ENCODE measurements at regions not wholly inside any gene's neighbourhood (a gene's known extent, or its start where the extent isn't known, plus 50 kb on each side); places are given as distances from the start of the nearest gene placed in this dataset.
"Not testable (repeated sequence)": the region's sequence is repeated elsewhere in the genome, so short reads cannot be mapped to it uniquely, and the experiment has no call there.

DNA sequence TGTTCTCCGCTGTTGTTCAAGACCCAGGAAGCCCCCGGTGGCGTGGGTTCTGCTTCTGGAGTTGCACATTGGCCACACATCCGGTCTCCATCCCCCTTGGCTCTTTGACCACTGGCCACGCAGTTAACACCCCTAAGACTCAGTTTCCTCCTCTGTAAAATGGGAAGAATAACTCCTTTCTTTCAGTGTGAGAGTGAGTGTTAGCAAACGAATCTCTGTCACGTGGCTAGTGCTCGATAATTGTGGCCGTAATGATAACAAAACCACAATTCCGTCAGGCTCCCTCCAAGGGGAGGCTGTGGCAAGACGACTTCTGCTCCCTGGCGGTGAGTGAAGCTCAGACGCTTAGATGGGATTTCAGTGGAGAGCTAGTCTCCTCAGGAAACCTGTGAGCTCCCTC is 315.2 kb upstream of the B3GAT1 start:
- Histone ChIP-seq H3K27me3 (ENCODE audit: control insufficient read depth in 5 of 5, insufficient read depth in 4 of 5, low read length in 5 of 5) (peaks cover 24 to 37% (median 30%) of the 10 kb centered on the region in 5 donors), H3K9ac (ENCODE audit: low read length in 5 of 5) (no peak overlapping the region)

DNA sequence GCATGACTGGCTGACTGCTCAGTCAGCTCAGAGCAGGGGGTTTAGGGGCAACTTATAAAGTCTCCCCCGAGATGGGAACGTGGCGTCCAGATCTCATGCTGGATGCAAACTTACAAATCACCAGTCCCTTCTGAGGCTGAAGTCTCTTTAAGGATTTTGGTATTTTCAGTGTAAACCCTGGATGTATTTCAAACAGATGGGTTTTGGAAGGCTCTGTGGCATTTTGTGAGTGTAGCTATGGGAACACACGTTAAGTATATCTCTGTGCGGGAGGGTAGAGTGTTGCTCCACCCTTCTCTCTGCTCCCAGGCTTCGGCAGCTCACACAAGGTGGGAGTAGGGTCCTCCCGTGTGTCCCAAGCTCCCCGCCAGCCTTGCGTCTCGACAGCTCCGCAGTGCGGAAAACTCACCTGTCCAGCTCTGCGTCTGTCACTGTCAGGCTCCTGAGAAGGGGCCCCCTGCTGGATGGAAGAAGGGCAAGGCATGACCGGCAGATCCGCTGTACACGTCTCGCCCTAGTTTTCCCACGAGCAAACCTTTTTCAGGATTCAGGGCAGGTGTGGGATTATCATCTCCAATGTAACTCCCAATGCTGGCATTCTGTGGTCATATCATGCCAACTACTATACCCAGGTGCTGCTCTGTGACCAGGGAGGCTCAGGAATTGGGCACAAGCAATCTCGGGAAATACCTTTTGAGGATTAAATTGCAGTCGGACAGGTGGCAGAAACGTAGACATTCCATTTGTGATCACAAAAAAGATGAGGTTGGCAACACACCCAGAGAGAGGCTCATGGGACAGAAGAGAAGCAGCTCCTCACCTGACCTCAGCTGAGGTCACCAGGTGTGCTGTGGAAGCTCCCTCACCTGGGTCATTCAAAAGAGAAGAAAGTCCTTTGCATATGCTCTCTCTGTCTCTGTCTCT is 313.9 kb upstream of the B3GAT1 start:
- Histone ChIP-seq H3K4me1 (ENCODE audit: control insufficient read depth in 5 of 5, insufficient read depth in 5 of 5, low read length in 5 of 5) (no peaks in the 10 kb centered on the region), H3K27ac (ENCODE audit: low read depth, low read length) (no peak overlapping the region), H3K9ac (ENCODE audit: low read length in 5 of 5) (no peak overlapping the region), H3K36me3 (ENCODE audit: control insufficient read depth in 5 of 5, insufficient read depth in 5 of 5, low read length in 5 of 5) (no peaks in the 10 kb centered on the region), H3K4me3 (ENCODE audit: low read depth in 1 of 5, low read length in 5 of 5) (no peak overlapping the region), H3K27me3 (ENCODE audit: control insufficient read depth in 5 of 5, insufficient read depth in 4 of 5, low read length in 5 of 5) (peaks cover 24 to 32% (median 28%) of the 10 kb centered on the region in 5 donors), H3K9me3 (ENCODE audit: control insufficient read depth in 5 of 5, low read length in 5 of 5) (no peaks in the 10 kb centered on the region)

More for the DNA sequence above, 315.2 kb upstream of the B3GAT1 start:
- no peaks in the 10 kb centered on the region for H3K4me1 ChIP-seq (ENCODE audit: control insufficient read depth in 5 of 5, insufficient read depth in 5 of 5, low read length in 5 of 5)
- no peaks in the 10 kb centered on the region for H3K9me3 ChIP-seq (ENCODE audit: control insufficient read depth in 5 of 5, low read length in 5 of 5)
- no peak overlapping the region for H3K4me3 ChIP-seq (ENCODE audit: low read depth in 1 of 5, low read length in 5 of 5)
- no peaks in the 10 kb centered on the region for H3K36me3 ChIP-seq (ENCODE audit: control insufficient read depth in 5 of 5, insufficient read depth in 5 of 5, low read length in 5 of 5)
- H3K27ac ChIP-seq (ENCODE audit: low read depth, low read length): no peak overlapping the region

DNA sequence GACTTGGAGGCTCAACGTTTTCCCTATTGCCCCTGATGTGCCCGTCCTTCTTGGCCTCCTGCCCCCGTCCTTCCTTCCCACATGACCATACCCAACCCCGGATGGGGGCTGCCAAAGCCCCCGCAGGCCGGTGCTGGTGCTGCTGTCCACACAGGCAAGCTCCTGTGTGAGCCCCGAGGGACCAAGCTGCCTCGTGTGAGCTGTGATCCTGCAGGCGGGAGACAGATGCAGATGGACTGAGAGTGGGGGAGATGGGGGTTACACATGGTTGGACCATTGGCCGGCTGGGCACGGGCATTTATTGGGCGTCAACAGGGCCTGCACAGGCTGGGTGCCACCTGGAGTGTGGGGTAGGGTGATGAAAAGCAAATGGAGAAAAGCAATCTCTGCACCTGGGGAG is 313.2 kb upstream of the B3GAT1 start:
- peaks cover 24 to 32% (median 28%) of the 10 kb centered on the region in 5 donors for H3K27me3 ChIP-seq (ENCODE audit: control insufficient read depth in 5 of 5, insufficient read depth in 4 of 5, low read length in 5 of 5)
- H3K9ac ChIP-seq (ENCODE audit: low read length in 5 of 5): no peak overlapping the region
- H3K27ac ChIP-seq (ENCODE audit: low read depth, low read length): no peak overlapping the region
- no peaks in the 10 kb centered on the region for H3K4me1 ChIP-seq (ENCODE audit: control insufficient read depth in 5 of 5, insufficient read depth in 5 of 5, low read length in 5 of 5)
- H3K4me3 ChIP-seq (ENCODE audit: low read depth in 1 of 5, low read length in 5 of 5): no peak overlapping the region
- no peaks in the 10 kb centered on the region for H3K9me3 ChIP-seq (ENCODE audit: control insufficient read depth in 5 of 5, low read length in 5 of 5)
- H3K36me3 ChIP-seq (ENCODE audit: control insufficient read depth in 5 of 5, insufficient read depth in 5 of 5, low read length in 5 of 5): no peaks in the 10 kb centered on the region

DNA sequence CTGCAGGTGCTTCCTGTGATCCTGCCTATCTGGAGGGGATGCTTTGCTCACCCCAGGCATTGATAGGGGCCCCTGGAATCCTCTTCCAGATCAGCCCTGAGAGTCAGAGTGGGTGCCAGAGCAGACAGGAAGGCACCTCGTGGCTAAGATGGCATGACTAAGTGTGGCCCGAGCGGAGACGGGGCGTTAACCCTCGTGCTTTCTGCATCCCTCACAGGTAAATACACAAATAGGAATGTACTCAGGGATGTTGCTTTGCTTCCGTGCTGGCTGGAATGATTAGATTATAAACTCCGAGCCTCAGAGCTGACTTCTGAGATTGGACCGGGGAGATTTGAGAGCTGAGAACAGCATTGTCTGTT is 312.7 kb upstream of the B3GAT1 start:
- no peak overlapping the region for H3K9ac ChIP-seq (ENCODE audit: low read length in 5 of 5)
- no peak overlapping the region for H3K4me3 ChIP-seq (ENCODE audit: low read depth in 1 of 5, low read length in 5 of 5)
- peaks cover 24 to 32% (median 28%) of the 10 kb centered on the region in 5 donors for H3K27me3 ChIP-seq (ENCODE audit: control insufficient read depth in 5 of 5, insufficient read depth in 4 of 5, low read length in 5 of 5)
- H3K9me3 ChIP-seq (ENCODE audit: control insufficient read depth in 5 of 5, low read length in 5 of 5): no peaks in the 10 kb centered on the region
- H3K27ac ChIP-seq (ENCODE audit: low read depth, low read length): no peak overlapping the region
- no peaks in the 10 kb centered on the region for H3K4me1 ChIP-seq (ENCODE audit: control insufficient read depth in 5 of 5, insufficient read depth in 5 of 5, low read length in 5 of 5)
- no peaks in the 10 kb centered on the region for H3K36me3 ChIP-seq (ENCODE audit: control insufficient read depth in 5 of 5, insufficient read depth in 5 of 5, low read length in 5 of 5)

DNA sequence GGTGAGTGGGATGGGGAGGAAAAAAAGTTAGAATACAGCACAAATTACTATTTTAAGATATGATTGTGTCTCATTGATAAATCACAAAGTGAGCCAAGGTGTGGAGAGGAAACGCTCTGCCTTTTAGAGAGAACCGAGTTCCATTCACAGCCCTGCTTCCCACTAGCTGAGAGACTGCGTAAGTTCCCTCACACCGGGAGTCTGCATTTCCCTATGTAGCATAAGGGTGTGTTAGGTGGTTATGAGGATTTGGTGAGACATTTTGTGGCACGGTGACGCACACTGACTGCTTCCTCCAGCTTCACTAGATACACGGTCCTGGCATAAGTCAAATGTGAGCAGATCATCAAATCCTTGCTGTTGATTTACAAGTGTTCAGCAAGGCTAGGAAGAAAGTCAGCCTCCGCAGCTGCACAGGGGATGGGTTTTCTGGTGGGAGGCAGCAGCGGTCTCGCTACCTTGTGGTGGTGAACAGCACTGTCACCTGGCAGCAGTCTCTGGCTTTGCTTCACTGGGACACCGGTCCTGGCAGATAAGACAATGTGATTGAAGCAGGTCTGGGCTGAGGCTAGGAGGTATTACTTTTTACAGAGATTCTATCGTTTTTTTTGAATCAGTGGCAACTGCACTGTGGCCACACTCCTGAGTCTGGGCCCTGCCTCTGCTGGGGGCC is 312.2 kb upstream of the B3GAT1 start:
- no peaks in the 10 kb centered on the region for H3K4me1 ChIP-seq (ENCODE audit: control insufficient read depth in 5 of 5, insufficient read depth in 5 of 5, low read length in 5 of 5)
- no peak overlapping the region for H3K4me3 ChIP-seq (ENCODE audit: low read depth in 1 of 5, low read length in 5 of 5)
- H3K36me3 ChIP-seq (ENCODE audit: control insufficient read depth in 5 of 5, insufficient read depth in 5 of 5, low read length in 5 of 5): no peaks in the 10 kb centered on the region
- H3K27ac ChIP-seq (ENCODE audit: low read depth, low read length): no peak overlapping the region
- H3K27me3 ChIP-seq (ENCODE audit: control insufficient read depth in 5 of 5, insufficient read depth in 4 of 5, low read length in 5 of 5): peaks cover 24 to 32% (median 27%) of the 10 kb centered on the region in 5 donors
- H3K9ac ChIP-seq (ENCODE audit: low read length in 5 of 5): no peak overlapping the region
- no peaks in the 10 kb centered on the region for H3K9me3 ChIP-seq (ENCODE audit: control insufficient read depth in 5 of 5, low read length in 5 of 5)

DNA sequence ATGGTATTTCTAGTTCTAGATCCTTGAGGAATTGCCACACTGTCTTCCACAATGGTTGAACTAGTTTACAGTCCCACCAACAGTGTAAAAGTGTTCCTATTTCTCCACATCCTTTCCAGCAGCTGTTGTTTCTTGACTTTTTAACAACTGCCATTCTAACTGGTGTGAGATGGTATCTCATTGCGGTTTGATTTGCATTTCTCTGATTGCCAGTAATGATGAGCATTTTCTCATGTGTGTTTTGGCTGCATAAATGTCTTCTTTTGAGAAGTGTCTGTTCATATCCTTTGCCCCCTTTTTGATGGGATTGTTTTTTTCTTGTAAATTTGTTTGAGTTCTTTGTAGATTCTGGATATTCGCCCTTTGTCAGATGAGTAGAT is 308.6 kb upstream of the B3GAT1 start:
- H3K4me3 ChIP-seq (ENCODE audit: low read depth in 1 of 5, low read length in 5 of 5); H3K27ac ChIP-seq (ENCODE audit: low read depth, low read length); H3K4me1 ChIP-seq (ENCODE audit: control insufficient read depth in 5 of 5, insufficient read depth in 5 of 5, low read length in 5 of 5); H3K9ac ChIP-seq (ENCODE audit: low read length in 5 of 5); H3K36me3 ChIP-seq (ENCODE audit: control insufficient read depth in 5 of 5, insufficient read depth in 5 of 5, low read length in 5 of 5); H3K9me3 ChIP-seq (ENCODE audit: control insufficient read depth in 5 of 5, low read length in 5 of 5): not testable (repeated sequence)
- H3K27me3 ChIP-seq (ENCODE audit: control insufficient read depth in 5 of 5, insufficient read depth in 4 of 5, low read length in 5 of 5): peaks cover 11 to 25% (median 14%) of the 10 kb centered on the region in 5 donors

DNA sequence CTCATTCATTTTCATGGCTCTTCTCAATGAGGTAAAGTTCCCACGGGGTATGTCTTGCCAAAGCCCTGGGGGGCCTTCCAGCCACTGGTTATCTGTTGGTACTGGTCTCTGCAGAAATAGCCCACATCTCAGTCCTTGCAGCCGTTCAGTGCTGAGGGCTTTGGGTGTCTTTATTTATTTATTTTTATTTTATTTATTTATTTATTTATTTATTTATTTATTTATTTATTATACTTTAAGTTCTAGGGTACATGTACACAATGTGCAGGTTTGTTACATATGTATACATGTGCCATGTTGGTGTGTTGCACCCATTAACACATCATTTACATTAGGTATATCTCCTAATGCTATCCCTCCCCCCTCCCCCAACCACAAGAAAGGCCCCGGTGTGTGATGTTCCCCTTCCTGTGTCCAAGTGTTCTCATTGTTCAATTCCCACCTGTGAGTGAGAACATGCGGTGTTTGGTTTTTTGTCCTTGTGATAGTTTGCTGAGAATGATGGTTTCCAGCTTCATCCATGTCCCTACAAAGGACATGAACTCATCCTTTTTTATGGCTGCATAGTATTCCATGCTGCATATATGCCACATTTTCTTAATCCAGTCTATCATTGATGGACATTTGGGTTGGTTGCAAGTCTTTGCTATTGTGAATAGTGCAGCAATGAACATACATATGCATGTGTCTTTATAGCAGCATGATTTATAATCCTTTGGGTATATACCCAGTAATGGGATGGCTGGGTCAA is 308.1 kb upstream of the B3GAT1 start:
- H3K36me3 ChIP-seq (ENCODE audit: control insufficient read depth in 5 of 5, insufficient read depth in 5 of 5, low read length in 5 of 5); H3K9me3 ChIP-seq (ENCODE audit: control insufficient read depth in 5 of 5, low read length in 5 of 5); H3K4me3 ChIP-seq (ENCODE audit: low read depth in 1 of 5, low read length in 5 of 5); H3K9ac ChIP-seq (ENCODE audit: low read length in 5 of 5); H3K27ac ChIP-seq (ENCODE audit: low read depth, low read length); H3K4me1 ChIP-seq (ENCODE audit: control insufficient read depth in 5 of 5, insufficient read depth in 5 of 5, low read length in 5 of 5): not testable (repeated sequence)
- peaks cover 5 to 19% (median 10%) of the 10 kb centered on the region in 5 donors for H3K27me3 ChIP-seq (ENCODE audit: control insufficient read depth in 5 of 5, insufficient read depth in 4 of 5, low read length in 5 of 5)

DNA sequence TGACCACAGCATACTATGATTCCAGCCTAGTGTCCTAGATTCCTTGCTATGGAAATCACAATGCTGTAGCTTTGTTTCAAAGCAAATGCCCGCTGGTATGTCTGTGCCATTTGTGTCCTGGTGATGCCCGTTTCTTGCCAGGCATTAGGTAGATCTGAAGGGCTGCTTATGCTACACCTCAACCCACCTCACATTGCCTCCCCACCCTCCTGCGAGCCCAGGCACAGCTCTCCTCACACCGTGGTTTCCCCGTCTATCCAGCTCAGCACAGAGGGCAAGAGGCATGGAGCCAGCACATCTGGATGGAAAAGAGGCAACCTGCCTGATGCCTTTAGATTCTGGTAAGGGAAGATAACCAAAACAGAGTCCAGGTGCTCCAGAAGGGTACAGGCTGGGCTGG is 307.4 kb upstream of the B3GAT1 start:
- Histone ChIP-seq H3K9me3 (ENCODE audit: control insufficient read depth in 5 of 5, low read length in 5 of 5) (no peaks in the 10 kb centered on the region), H3K4me3 (ENCODE audit: low read depth in 1 of 5, low read length in 5 of 5) (no peak overlapping the region), H3K4me1 (ENCODE audit: control insufficient read depth in 5 of 5, insufficient read depth in 5 of 5, low read length in 5 of 5) (no peaks in the 10 kb centered on the region), H3K27me3 (ENCODE audit: control insufficient read depth in 5 of 5, insufficient read depth in 4 of 5, low read length in 5 of 5) (peaks cover 0 to 12% (median 5%) of the 10 kb centered on the region in 5 donors), H3K36me3 (ENCODE audit: control insufficient read depth in 5 of 5, insufficient read depth in 5 of 5, low read length in 5 of 5) (no peaks in the 10 kb centered on the region), H3K9ac (ENCODE audit: low read length in 5 of 5) (no peak overlapping the region), H3K27ac (ENCODE audit: low read depth, low read length) (no peak overlapping the region)

DNA sequence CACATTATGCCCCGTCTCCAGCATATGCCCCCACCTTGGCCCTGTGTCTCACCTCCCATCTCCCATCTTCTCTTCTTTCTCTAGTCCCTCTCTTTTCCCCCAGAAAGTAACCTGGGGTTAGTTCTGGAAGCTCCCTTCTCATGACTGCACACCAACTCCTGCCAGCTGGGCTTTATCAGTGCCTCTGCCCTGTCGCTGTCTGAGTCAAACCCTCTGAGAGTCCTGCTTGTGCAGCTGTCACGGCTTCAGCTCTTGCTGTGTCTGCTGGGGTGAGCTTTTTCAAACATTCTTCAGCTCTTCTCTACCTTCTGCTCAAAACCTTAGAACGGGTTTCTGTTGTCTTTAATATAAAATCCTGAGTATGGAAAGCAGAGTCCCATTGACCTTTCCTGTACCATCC is 304.5 kb upstream of the B3GAT1 start:
- H3K9me3 ChIP-seq (ENCODE audit: control insufficient read depth in 5 of 5, low read length in 5 of 5): peaks cover 0 to 4% (median 0%) of the 10 kb centered on the region in 5 donors
- no peaks in the 10 kb centered on the region for H3K36me3 ChIP-seq (ENCODE audit: control insufficient read depth in 5 of 5, insufficient read depth in 5 of 5, low read length in 5 of 5)
- no peak overlapping the region for H3K27ac ChIP-seq (ENCODE audit: low read depth, low read length)
- no peak overlapping the region for H3K9ac ChIP-seq (ENCODE audit: low read length in 5 of 5)
- no peak overlapping the region for H3K4me3 ChIP-seq (ENCODE audit: low read depth in 1 of 5, low read length in 5 of 5)
- H3K27me3 ChIP-seq (ENCODE audit: control insufficient read depth in 5 of 5, insufficient read depth in 4 of 5, low read length in 5 of 5): peaks cover 0 to 7% (median 0%) of the 10 kb centered on the region in 5 donors
- no peaks in the 10 kb centered on the region for H3K4me1 ChIP-seq (ENCODE audit: control insufficient read depth in 5 of 5, insufficient read depth in 5 of 5, low read length in 5 of 5)
